ENCODE measurements at regions not wholly inside any gene's neighbourhood (a gene's known extent, or its start where the extent isn't known, plus 50 kb on each side); places are given as distances from the start of the nearest gene placed in this dataset.

DNA sequence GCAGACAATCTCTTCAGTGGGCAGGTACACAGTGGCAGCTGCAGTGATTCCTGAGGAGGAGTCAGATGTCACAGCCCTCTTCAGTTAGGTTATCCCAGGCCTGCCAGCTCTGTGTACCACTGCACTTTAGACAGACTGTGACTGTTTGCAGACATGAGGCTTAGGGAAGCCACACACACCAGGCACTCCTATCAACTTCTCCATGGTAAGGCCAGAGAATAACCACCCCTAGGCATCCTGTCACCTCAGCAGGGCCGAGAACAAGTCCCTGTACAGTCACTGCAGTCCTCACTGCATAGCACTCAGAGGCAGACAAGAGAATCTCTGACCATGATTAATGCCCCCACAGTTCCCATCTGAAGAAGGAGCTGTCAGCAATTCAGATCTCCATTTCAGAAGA, 296.5 kb downstream of the GALC start:
- intact Hi-C loops (cut with DNase I; ENCODE audit: low total_unique reads), result no loop called here
- TF ChIP-seq, protein P1, sequence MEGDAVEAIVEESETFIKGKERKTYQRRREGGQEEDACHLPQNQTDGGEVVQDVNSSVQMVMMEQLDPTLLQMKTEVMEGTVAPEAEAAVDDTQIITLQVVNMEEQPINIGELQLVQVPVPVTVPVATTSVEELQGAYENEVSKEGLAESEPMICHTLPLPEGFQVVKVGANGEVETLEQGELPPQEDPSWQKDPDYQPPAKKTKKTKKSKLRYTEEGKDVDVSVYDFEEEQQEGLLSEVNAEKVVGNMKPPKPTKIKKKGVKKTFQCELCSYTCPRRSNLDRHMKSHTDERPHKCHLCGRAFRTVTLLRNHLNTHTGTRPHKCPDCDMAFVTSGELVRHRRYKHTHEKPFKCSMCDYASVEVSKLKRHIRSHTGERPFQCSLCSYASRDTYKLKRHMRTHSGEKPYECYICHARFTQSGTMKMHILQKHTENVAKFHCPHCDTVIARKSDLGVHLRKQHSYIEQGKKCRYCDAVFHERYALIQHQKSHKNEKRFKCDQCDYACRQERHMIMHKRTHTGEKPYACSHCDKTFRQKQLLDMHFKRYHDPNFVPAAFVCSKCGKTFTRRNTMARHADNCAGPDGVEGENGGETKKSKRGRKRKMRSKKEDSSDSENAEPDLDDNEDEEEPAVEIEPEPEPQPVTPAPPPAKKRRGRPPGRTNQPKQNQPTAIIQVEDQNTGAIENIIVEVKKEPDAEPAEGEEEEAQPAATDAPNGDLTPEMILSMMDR (IDR thresholded peaks at IDR 0.05), result no peak

DNA sequence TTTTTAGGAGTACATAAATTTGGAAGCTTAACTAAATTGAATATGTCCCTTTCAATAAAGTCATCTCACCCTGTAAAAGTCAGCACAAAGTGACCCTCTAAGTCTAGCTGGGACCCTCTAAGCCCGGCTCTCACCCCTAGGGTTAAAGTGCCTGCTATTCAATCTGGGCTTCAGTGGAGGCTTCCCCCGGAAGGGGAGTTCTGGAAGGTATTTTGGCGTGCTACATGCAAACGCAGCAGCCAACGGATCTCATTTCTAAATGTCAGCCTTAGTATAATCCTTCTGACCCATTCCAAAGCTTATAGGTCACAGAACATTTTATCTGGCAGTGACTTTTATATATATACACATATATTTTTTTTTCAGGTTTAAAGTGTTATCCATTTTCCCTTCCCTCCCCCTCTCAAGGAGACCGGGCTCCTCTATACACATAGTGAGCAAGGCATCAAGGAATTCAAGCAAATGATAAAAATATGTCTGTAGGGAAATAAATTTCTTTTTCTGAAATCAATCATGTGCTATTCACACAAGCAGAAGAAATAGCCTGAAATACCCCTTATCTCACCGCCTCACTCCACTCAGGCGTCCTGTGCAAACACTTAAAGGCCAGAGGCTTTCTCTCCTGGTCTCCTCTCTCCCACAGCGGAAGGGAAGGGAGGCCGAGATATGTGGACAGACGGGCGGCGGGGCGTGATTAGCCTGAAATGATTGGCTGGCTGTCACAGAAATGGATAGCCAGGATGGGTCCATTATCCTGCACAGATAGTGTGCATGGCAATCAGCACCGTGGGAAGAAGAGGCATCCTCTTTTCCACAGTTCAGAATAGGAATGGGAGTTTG, 301.7 kb downstream of the GALC start:
- Histone ChIP-seq H3K27ac (no peak overlapping the region), H3K4me3 (no peak overlapping the region), H3K36me3 (no peaks in the 10 kb centered on the region), H3K27me3 (no peaks in the 10 kb centered on the region), H3K9me3 (no peaks in the 10 kb centered on the region), H3K4me1 (no peaks in the 10 kb centered on the region)
- intact Hi-C loops (cut with DNase I; ENCODE audit: low total_unique reads), result no loop called here
- TF ChIP-seq, protein P1 (IDR thresholded peaks at IDR 0.05), result no peak
- DNase-seq, result no peak

More for the DNA sequence above, 296.5 kb downstream of the GALC start:
- no peaks in the 10 kb centered on the region for H3K4me1 ChIP-seq
- H3K9me3 ChIP-seq, result no peaks in the 10 kb centered on the region
- no peaks in the 10 kb centered on the region for H3K27me3 ChIP-seq
- no peak overlapping the region for H3K27ac ChIP-seq
- H3K36me3 ChIP-seq, result no peaks in the 10 kb centered on the region
- no peak for DNase-seq
- no peak overlapping the region for H3K4me3 ChIP-seq

DNA sequence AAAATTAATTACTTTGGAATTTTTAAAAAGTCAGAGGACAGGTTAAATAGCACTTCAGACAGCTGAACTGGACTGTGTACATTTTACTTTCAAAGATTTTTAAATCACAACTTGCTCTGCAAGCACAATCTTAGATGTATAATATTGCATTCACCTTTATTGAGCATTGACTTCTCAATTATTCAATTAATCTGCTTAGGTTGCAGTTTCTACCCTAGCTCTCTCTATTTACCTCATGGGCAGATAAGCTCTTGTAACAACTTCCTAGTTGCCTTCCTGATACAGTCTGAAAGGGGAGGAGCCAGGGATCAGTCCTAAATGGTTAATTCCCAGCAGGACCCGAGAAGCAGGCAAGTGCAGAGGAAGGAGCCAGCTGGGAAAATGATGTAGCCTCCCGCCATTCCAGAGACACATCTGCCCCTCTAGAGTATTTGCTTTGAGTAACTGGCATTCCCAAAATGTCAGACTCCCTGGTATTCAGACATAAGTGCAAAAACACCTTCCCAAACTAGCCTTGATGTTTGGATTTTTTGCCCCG, 302.8 kb downstream of the GALC start:
- no peaks in the 10 kb centered on the region for H3K9me3 ChIP-seq
- no peaks in the 10 kb centered on the region for H3K4me1 ChIP-seq
- H3K36me3 ChIP-seq, result no peaks in the 10 kb centered on the region
- H3K27ac ChIP-seq, result no peak overlapping the region
- H3K4me3 ChIP-seq, result no peak overlapping the region
- no peak for DNase-seq
- H3K27me3 ChIP-seq, result no peaks in the 10 kb centered on the region
- TF ChIP-seq, protein P1 (IDR thresholded peaks at IDR 0.05), result no peak
- intact Hi-C loops (cut with DNase I; ENCODE audit: low total_unique reads), result no loop called here

DNA sequence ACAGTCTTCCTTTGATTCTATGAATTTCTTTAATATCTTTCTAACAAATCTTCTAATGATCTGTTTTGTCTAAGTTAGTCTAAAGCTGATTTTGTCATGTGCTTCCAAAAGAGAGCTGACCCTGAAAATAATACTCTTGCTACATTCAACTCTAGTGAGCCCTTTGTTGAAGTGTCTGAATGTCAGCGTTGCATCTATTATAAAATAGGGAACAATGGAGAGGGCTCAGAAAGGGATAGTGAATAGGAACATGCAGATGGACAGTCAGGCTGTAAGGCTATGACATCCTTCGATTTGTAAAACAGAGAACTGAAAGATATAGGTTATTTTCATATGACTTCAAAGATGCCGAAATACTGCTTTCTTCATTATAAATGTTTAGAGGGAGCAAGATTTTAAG, 304.5 kb downstream of the GALC start:
- no peak for DNase-seq
- no peaks in the 10 kb centered on the region for H3K36me3 ChIP-seq
- peaks cover 0 to 1% (median 0%) of the 10 kb centered on the region in 3 donors for H3K9me3 ChIP-seq
- no peak overlapping the region for H3K27ac ChIP-seq
- no peaks in the 10 kb centered on the region for H3K27me3 ChIP-seq
- TF ChIP-seq, protein P1 (IDR thresholded peaks at IDR 0.05), result no peak
- no peak overlapping the region for H3K4me3 ChIP-seq
- H3K4me1 ChIP-seq, result no peaks in the 10 kb centered on the region
- intact Hi-C loops (cut with DNase I; ENCODE audit: low total_unique reads), result no loop called here

DNA sequence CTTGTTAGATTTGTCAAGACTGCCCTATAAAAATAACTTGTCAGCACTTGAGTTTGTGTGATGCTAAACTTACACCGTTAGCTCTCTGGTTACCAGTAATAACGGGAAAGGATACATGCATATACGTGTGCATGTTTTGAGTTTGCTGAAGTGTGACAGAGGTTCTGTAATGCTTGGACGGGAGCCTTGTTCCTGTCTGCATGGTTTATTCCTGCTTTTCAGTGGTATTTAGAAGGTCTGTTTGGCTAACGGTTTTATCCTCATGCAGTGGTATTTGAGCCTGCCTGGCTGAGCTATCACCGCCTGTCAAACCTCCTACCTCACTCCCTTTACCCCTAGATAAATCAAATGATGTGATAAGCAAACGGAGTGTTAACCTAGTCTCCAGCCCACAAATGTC, 305.6 kb downstream of the GALC start:
- no peak overlapping the region for H3K27ac ChIP-seq
- no peaks in the 10 kb centered on the region for H3K4me1 ChIP-seq
- no peak for DNase-seq
- peaks cover 0 to 6% (median 0%) of the 10 kb centered on the region in 3 donors for H3K9me3 ChIP-seq
- TF ChIP-seq, protein P1 (IDR thresholded peaks at IDR 0.05), result no peak
- H3K4me3 ChIP-seq, result no peak overlapping the region
- H3K27me3 ChIP-seq, result no peaks in the 10 kb centered on the region
- intact Hi-C loops (cut with DNase I; ENCODE audit: low total_unique reads), result no loop called here
- H3K36me3 ChIP-seq, result no peaks in the 10 kb centered on the region
